B cell (primary cell): ENCODE measurements at regions not wholly inside any gene's neighbourhood (a gene's known extent, or its start where the extent isn't known, plus 50 kb on each side); places are given as distances from the start of the nearest gene placed in this dataset.

Experiments used
- ATAC-seq: fragments of 200-7000 bp; cut with Tn5 transposase; one replicate; pipeline ENCODE4 v1.10.0; 2021; ENCODE audit warnings: low read depth, mild to moderate bottlenecking, moderate number of reproducible peaks, moderate library complexity
- CTCF ChIA-PET: fragments of 350-600 bp; sonication (Branson Sonifier 250); formaldehyde crosslinking; loops from one replicate; lab custom pipeline; 2021; ENCODE audit warnings: antibody characterized with exemption, inconsistent platforms; lab: Charles Lee
- POLR2A ChIA-PET: fragments of 350-600 bp; sonication (Branson Sonifier 250); formaldehyde crosslinking; loops from one replicate; lab custom pipeline; 2021; ENCODE audit warnings: antibody characterized with exemption; lab: Charles Lee
- DNase-seq: peaks from one replicate; pipeline ENCODE4 v3.0.0; 2013
- H2AFZ ChIP-seq: 2 replicates; pipeline ENCODE4 v1.6.1; 2012; ENCODE audit warnings: mild to moderate bottlenecking, low read depth, low read length; ENCODE audit not compliant: insufficient read depth, poor library complexity, severe bottlenecking
- H3K27ac ChIP-seq, 2 donors: 1 replicate in 1 of 2; 2 replicates in 1 of 2; pipeline ENCODE4 v1.5.1; 2012 to 2013; ENCODE audit warnings: low read length in 2 of 2, mild to moderate bottlenecking in 2 of 2, moderate library complexity in 1 of 2
- H3K27me3 ChIP-seq, 4 experiments: fragments of 200-600 bp in 1 of 4; sonication (generic) in 1 of 4; replicated peaks in 1 of 4; 1 replicate in 2 of 4; 2 replicates in 2 of 4; pipeline versions ENCODE4 v1.6.1 to v1.7.0; 2013 to 2016; ENCODE audit warnings: low read length in 3 of 4, mild to moderate bottlenecking in 2 of 4, mixed read lengths in 1 of 4, moderate library complexity in 1 of 4; ENCODE audit not compliant: insufficient read depth in 4 of 4, control insufficient read depth in 3 of 4; ENCODE audit errors: control extremely low read depth in 1 of 4
- H3K36me3 ChIP-seq, 2 experiments: replicated peaks in 1 of 2; 1 replicate in 1 of 2; 2 replicates in 1 of 2; pipeline versions ENCODE4 v1.6.1 to v1.7.1; 2013; ENCODE audit warnings: low read length in 1 of 2; ENCODE audit not compliant: insufficient read depth in 2 of 2, control insufficient read depth in 1 of 2; ENCODE audit errors: control extremely low read depth in 1 of 2, extremely low read depth in 1 of 2
- H3K4me1 ChIP-seq, 2 donors: fragments of 200-600 bp in 1 of 2; sonication (generic) in 1 of 2; 1 replicate in 1 of 2; 2 replicates in 1 of 2; pipeline versions ENCODE4 v1.5.1 to v1.6.1; 2013 to 2017; ENCODE audit warnings: low read length in 2 of 2; ENCODE audit not compliant: control insufficient read depth in 2 of 2, insufficient read depth in 2 of 2
- H3K4me2 ChIP-seq: replicated peaks from 2 replicates; pipeline ENCODE3; 2012; ENCODE audit warnings: mild to moderate bottlenecking, low read depth, low read length; ENCODE audit not compliant: poor library complexity, severe bottlenecking
- H3K4me3 ChIP-seq, 5 experiments: fragments of 200-600 bp in 1 of 5; sonication (generic) in 1 of 5; 1 replicate in 3 of 5; 2 replicates in 2 of 5; pipeline versions ENCODE4 v1.5.1 to v1.7.0; 2011 to 2016; ENCODE audit warnings: low read length in 4 of 5, mild to moderate bottlenecking in 4 of 5, low read depth in 2 of 5, control low read depth in 1 of 5, moderate library complexity in 1 of 5; ENCODE audit not compliant: insufficient read depth in 1 of 5; ENCODE audit errors: control extremely low read depth in 1 of 5, extremely low read depth in 1 of 5
- H3K79me2 ChIP-seq: fragments of 200-600 bp; sonication (generic); one replicate; pipeline ENCODE4 v1.6.0; 2016; ENCODE audit warnings: low read length; ENCODE audit not compliant: control insufficient read depth, insufficient read depth
- H3K9ac ChIP-seq: fragments of 200-600 bp; sonication (generic); 2 replicates; pipeline ENCODE4 v1.6.1; 2017; ENCODE audit warnings: mild to moderate bottlenecking, low read length, moderate library complexity
- H3K9me3 ChIP-seq, 3 donors: one replicate each; pipeline versions ENCODE4 v1.6.1 to v1.7.1; 2013; ENCODE audit warnings: low read length in 2 of 3; ENCODE audit not compliant: control insufficient read depth in 2 of 3, insufficient read depth in 1 of 3; ENCODE audit errors: control extremely low read depth in 1 of 3
- H4K20me1 ChIP-seq: 2 replicates; pipeline ENCODE4 v1.6.0; 2012; ENCODE audit warnings: mild to moderate bottlenecking, low read length; ENCODE audit not compliant: insufficient read depth, control insufficient read depth, poor library complexity, severe bottlenecking
- H3K27ac Mint-ChIP-seq: one replicate; pipeline ENCODE4 v1.8.0; 2021; ENCODE audit warnings: mixed read lengths
- H3K27me3 Mint-ChIP-seq: one replicate; pipeline ENCODE4 v1.8.0; 2021; ENCODE audit warnings: mixed read lengths
- H3K4me1 Mint-ChIP-seq: one replicate; pipeline ENCODE4 v1.8.0; 2021; ENCODE audit warnings: mixed read lengths
- H3K4me3 Mint-ChIP-seq: one replicate; pipeline ENCODE4 v1.8.0; 2021; ENCODE audit warnings: mixed read lengths
- H3K9me3 Mint-ChIP-seq: one replicate; pipeline ENCODE4 v1.8.0; 2022; ENCODE audit warnings: mixed read lengths; ENCODE audit not compliant: insufficient read depth
- CTCF ChIP-seq: fragments of 200-600 bp; IDR thresholded peaks from one replicate; pipeline ENCODE4 v1.8.0; 2022; ENCODE audit warnings: antibody characterized with exemption, mild to moderate bottlenecking
- EZH2 ChIP-seq: IDR thresholded peaks from 2 replicates; pipeline ENCODE4 v1.6.1; 2012; ENCODE audit warnings: borderline replicate concordance, low read depth, mild to moderate bottlenecking, moderate library complexity, low read length; ENCODE audit not compliant: insufficient read depth, poor library complexity, severe bottlenecking
- WGBS: methylation state at CpG from one replicate; pipeline ENCODE4 v1.1.5; 2013; ENCODE audit warnings: missing lambda C conversion rate; ENCODE audit not compliant: insufficient coverage; 5-methylcytosine and 5-hydroxymethylcytosine counted together
- intact Hi-C: fragments of 100-400 bp; cut with micrococcal nuclease; formaldehyde crosslinking; loops from one replicate; pipeline ENCODE4 v1.10.0; 2022

DNA sequence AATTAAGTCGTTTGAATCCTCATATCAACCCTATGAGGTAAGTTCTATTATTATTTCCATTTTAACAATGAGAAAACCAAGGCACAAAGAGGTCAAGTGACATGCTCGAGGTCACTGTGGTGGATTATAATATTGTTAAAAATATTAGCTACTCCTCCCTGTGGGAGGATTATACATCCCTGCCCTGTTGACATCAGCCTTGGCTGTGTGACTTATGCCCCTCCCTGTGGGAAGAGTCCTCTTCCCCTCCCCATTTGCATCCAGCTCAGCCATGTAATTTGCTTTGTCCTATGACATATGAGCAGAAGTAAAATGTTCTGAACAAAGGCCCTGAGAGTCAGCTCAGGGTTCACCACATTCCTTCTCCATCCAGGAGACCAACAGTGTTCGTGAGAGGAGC, 152.7 kb upstream of the ZIC3 start:
- no peak overlapping the region for H3K9ac ChIP-seq
- no peak overlapping the region for H3K27ac Mint-ChIP-seq
- WGBS, result no CpG with 5 or more reads among the region's 3 CpGs

DNA sequence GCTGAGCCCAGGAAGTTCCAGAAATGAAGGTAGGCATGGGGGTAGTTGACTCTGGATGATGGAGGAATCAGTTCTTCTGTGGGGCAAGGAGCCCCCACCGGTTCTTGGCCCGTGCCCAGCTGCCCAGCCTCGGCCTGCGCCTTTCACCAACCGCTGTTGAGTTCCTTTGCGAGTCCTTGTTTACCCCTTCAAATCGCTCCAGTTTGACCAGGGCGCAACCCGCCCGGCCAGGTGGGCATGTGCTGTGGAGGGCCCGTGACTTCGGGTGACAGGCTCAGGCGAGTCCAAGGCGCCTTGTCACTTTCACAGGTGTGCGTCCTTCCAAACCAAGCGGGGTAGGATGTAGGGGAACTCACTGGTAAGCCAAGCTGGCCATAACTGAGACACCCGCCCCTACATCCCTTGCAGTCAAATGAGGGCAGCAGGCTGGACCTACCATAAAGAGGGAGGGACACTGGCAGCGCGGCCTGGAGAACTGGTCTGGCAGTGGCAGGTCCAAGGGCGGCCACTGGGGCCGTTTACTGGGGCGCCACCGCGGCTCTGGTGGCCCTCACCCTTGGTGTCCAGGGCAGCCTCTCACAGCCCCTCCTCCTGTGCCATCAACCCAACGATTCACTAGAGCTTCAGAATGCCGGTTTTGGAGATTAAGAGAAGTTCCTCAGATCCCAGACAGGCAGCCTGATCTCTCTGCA, 160.3 kb upstream of the ZIC3 start:
- Mint-ChIP-seq H3K9me3 (no peaks in the 10 kb centered on the region), H3K27ac (no peak overlapping the region), H3K4me1 (no peaks in the 10 kb centered on the region), H3K27me3 (no peaks in the 10 kb centered on the region), H3K4me3 (no peak overlapping the region)
- H3K27me3 ChIP-seq, result no peaks in the 10 kb centered on the region
- intact Hi-C loops, result no loop called here
- no peaks in the 10 kb centered on the region for H3K79me2 ChIP-seq
- no peak overlapping the region for H3K27ac ChIP-seq
- no peak for TF ChIP-seq EZH2
- TF ChIP-seq CTCF, result no peak
- H4K20me1 ChIP-seq, result no peaks in the 10 kb centered on the region
- no peak for DNase-seq
- POLR2A ChIA-PET, result no interaction called here
- ATAC-seq, result no peak
- no peaks in the 10 kb centered on the region for H3K4me1 ChIP-seq
- H3K9ac ChIP-seq, result no peak overlapping the region
- H3K4me2 ChIP-seq, result no peak overlapping the region
- no peak overlapping the region for H3K4me3 ChIP-seq
- WGBS, result 88% methylated on average over 12 of the region's 26 CpGs
- H3K9me3 ChIP-seq, result no peaks in the 10 kb centered on the region
- CTCF ChIA-PET, result no interaction called here
- no peak overlapping the region for H2AFZ ChIP-seq
- H3K36me3 ChIP-seq, result no peaks in the 10 kb centered on the region

More for the DNA sequence above, 152.7 kb upstream of the ZIC3 start:
- Histone ChIP-seq H3K36me3 (no peaks in the 10 kb centered on the region), H3K4me3 (no peak overlapping the region), H3K27me3 (no peaks in the 10 kb centered on the region), H3K4me2 (no peak overlapping the region), H2AFZ (no peak overlapping the region), H3K9me3 (no peaks in the 10 kb centered on the region), H3K4me1 (no peaks in the 10 kb centered on the region), H3K27ac (no peak overlapping the region), H4K20me1 (no peaks in the 10 kb centered on the region), H3K79me2 (no peaks in the 10 kb centered on the region)
- ChIA-PET POLR2A (no interaction called here), CTCF (no interaction called here)
- Mint-ChIP-seq H3K9me3 (no peaks in the 10 kb centered on the region), H3K4me1 (no peaks in the 10 kb centered on the region), H3K27me3 (peaks cover 9% of the 10 kb centered on the region), H3K4me3 (no peak overlapping the region)
- intact Hi-C loops, result no loop called here
- DNase-seq (no peak), ATAC-seq (no peak)
- no peak for TF ChIP-seq CTCF
- no peak for TF ChIP-seq EZH2
